ENCODE measurements at regions not wholly inside any gene's neighbourhood (a gene's known extent, or its start where the extent isn't known, plus 50 kb on each side); places are given as distances from the start of the nearest gene placed in this dataset.
"Not testable (repeated sequence)": the region's sequence is repeated elsewhere in the genome, so short reads cannot be mapped to it uniquely, and the experiment has no call there.

DNA sequence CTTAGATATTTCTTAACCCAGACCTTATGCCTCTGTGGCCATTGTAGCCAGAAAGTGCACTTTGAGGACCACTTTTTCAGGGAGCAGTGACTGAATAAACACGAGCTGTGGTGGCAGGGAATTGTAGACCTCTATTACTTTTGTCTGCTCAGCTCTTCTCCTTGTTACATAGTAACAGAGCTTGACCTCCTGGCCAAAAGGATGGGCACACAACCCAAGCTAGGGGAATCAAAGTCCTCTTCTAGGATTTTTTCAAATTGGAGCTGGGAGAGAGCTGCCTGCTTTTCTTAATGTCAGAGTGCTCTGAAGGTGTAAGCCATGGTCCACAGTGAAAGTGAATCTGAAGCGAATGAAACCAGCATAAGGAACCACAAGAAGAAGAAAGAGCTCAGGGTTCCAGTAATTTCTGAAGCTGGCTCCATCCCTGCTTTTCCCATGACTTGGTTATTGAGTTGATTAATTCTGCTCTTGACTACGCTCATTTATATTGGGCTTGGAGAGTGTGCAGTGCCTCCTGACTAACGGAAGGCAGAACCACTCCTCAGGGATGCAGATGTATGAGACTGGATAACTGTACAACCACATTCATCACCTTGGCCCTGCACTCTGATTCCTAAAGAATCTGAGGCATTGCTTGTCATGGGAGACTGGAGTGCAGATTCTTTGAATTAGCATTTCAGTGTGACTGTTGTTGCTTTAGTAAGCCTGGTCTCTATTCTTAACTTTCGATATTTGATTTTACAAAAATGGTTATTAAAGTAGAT, 60.9 kb downstream of the TLNRD1 start (continued):
- TF ChIP-seq, protein P1, sequence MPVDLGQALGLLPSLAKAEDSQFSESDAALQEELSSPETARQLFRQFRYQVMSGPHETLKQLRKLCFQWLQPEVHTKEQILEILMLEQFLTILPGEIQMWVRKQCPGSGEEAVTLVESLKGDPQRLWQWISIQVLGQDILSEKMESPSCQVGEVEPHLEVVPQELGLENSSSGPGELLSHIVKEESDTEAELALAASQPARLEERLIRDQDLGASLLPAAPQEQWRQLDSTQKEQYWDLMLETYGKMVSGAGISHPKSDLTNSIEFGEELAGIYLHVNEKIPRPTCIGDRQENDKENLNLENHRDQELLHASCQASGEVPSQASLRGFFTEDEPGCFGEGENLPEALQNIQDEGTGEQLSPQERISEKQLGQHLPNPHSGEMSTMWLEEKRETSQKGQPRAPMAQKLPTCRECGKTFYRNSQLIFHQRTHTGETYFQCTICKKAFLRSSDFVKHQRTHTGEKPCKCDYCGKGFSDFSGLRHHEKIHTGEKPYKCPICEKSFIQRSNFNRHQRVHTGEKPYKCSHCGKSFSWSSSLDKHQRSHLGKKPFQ (tag by site-specific recombination; IDR thresholded peaks at IDR 0.05) = no peak

DNA sequence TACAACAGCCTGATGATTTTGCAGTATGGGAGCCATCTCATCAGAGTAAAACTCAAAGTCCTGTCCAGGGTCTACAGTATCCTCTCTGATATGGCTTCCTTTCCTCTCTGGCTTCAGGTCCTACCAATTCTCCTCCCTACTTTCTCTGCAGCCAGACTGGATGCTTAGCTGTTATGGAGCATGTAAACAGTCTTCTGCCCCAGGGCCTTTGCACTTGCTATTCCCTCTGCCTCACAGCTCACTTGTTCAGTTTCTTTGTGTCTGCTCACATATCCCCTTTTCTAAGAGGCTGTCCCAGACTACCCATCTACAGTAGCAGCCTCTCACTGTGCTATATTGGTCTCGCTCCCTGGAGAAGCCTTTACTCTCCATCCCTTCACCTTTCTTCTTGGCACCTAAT, 62.2 kb downstream of the TLNRD1 start:
- no peaks in the 10 kb centered on the region for H3K9me3 ChIP-seq (ENCODE audit: control insufficient read depth, insufficient read depth, low read depth, low read length)
- no peak overlapping the region for H3K4me3 ChIP-seq (ENCODE audit: low read depth, low read length)
- H3K36me3 ChIP-seq (ENCODE audit: control insufficient read depth in 2 of 2, insufficient read depth in 1 of 2, low read length in 2 of 2) = no peaks in the 10 kb centered on the region
- ChIA-PET POLR2A (no interaction called here), CTCF (interaction anchor here (1.9 kb wide), 1 partner anchor 10 kb away, joined by 4 read pairs; no protein-coding TSS in a partner anchor)
- TF ChIP-seq ZNF623 (tag by site-specific recombination; IDR thresholded peaks at IDR 0.05) (peak; percentile 87), ZNF600 (tag by site-specific recombination; IDR thresholded peaks at IDR 0.05) (no peak), ZNF23 (tag by site-specific recombination; IDR thresholded peaks at IDR 0.05; ENCODE audit: borderline replicate concordance) (no peak), ZNF121 (tag by site-specific recombination; IDR thresholded peaks at IDR 0.05) (no peak)
- TF ChIP-seq, protein P2, sequence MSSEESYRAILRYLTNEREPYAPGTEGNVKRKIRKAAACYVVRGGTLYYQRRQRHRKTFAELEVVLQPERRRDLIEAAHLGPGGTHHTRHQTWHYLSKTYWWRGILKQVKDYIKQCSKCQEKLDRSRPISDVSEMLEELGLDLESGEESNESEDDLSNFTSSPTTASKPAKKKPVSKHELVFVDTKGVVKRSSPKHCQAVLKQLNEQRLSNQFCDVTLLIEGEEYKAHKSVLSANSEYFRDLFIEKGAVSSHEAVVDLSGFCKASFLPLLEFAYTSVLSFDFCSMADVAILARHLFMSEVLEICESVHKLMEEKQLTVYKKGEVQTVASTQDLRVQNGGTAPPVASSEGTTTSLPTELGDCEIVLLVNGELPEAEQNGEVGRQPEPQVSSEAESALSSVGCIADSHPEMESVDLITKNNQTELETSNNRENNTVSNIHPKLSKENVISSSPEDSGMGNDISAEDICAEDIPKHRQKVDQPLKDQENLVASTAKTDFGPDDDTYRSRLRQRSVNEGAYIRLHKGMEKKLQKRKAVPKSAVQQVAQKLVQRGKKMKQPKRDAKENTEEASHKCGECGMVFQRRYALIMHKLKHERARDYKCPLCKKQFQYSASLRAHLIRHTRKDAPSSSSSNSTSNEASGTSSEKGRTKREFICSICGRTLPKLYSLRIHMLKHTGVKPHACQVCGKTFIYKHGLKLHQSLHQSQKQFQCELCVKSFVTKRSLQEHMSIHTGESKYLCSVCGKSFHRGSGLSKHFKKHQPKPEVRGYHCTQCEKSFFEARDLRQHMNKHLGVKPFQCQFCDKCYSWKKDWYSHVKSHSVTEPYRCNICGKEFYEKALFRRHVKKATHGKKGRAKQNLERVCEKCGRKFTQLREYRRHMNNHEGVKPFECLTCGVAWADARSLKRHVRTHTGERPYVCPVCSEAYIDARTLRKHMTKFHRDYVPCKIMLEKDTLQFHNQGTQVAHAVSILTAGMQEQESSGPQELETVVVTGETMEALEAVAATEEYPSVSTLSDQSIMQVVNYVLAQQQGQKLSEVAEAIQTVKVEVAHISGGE (tag by site-specific recombination; conservative IDR thresholded peaks at IDR 0.05; ENCODE audit: low read depth) = no peak
- no peaks in the 10 kb centered on the region for H3K4me1 ChIP-seq (ENCODE audit: control insufficient read depth, insufficient read depth, low read length)
- H3K27ac ChIP-seq (ENCODE audit: extremely low read depth, low read depth, low read length) = no peak overlapping the region

DNA sequence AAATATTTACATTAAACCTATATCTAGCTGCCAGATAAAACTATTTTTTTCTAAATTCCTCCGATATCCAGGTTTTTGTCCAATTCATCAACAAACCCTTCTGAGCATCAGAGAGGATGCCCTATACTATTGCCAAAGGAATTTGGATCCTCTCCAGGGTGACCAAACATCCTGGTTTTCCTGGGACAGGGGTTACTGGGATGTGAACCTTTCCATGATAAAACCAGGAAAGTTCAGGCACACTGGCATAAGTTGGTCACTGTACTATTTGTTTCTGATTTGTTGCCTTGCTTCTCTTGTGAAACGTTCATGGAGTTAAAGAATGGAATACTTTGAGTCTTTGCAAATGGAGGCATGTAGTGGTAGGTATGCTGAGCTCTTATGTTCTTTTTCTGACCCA, 63.5 kb downstream of the TLNRD1 start:
- Histone ChIP-seq H3K4me1 (ENCODE audit: control insufficient read depth, insufficient read depth, low read length) (no peaks in the 10 kb centered on the region), H3K4me3 (ENCODE audit: low read depth, low read length) (no peak overlapping the region), H3K36me3 (ENCODE audit: control insufficient read depth in 2 of 2, insufficient read depth in 1 of 2, low read length in 2 of 2) (no peaks in the 10 kb centered on the region), H3K27ac (ENCODE audit: extremely low read depth, low read depth, low read length) (no peak overlapping the region), H3K9me3 (ENCODE audit: control insufficient read depth, insufficient read depth, low read depth, low read length) (no peaks in the 10 kb centered on the region)
- POLR2A ChIA-PET = no interaction called here
- TF ChIP-seq SP3 (tag by site-specific recombination; IDR thresholded peaks at IDR 0.05) (no peak), GLI4 (tag by site-specific recombination; IDR thresholded peaks at IDR 0.05) (no peak), ZBTB7A (tag by site-specific recombination; IDR thresholded peaks at IDR 0.05; ENCODE audit: low read depth) (no peak), ZNF48 (tag by site-specific recombination; IDR thresholded peaks at IDR 0.05) (no peak), YY2 (tag by site-specific recombination; IDR thresholded peaks at IDR 0.05) (no peak), ZNF514 (tag by site-specific recombination; IDR thresholded peaks at IDR 0.05) (no peak)
- TF ChIP-seq, protein P3, sequence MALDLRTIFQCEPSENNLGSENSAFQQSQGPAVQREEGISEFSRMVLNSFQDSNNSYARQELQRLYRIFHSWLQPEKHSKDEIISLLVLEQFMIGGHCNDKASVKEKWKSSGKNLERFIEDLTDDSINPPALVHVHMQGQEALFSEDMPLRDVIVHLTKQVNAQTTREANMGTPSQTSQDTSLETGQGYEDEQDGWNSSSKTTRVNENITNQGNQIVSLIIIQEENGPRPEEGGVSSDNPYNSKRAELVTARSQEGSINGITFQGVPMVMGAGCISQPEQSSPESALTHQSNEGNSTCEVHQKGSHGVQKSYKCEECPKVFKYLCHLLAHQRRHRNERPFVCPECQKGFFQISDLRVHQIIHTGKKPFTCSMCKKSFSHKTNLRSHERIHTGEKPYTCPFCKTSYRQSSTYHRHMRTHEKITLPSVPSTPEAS (tag by site-specific recombination; IDR thresholded peaks at IDR 0.05) = no peak
- CTCF ChIA-PET = interaction anchor here (0.7 to 1.3 kb wide), 2 partner anchors 41 to 87 kb away, joined by 3 read pairs; no protein-coding TSS in a partner anchor

DNA sequence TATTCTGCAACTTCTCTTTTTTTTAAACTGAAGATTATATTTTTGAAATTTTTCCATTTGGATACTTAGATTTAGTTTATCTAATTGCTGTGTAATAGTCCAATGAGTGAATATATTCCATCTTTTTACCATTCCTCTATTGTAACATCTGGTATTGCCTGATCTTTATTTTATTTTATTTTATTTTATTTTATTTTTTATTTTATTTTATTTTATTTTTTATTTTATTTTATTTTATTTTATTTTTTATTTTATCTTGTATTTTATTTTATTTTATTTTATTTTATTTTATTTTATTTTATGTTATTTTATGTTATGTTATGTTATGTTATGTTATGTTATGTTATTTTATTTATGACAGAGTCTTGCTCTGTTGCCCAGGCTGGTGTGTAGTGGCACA, 66.5 kb upstream of the CFAP161 start:
- H3K9me3 ChIP-seq (ENCODE audit: control insufficient read depth, insufficient read depth, low read depth, low read length); POLR2A ChIA-PET; H3K4me1 ChIP-seq (ENCODE audit: control insufficient read depth, insufficient read depth, low read length); H3K4me3 ChIP-seq (ENCODE audit: low read depth, low read length); H3K27ac ChIP-seq (ENCODE audit: extremely low read depth, low read depth, low read length); H3K36me3 ChIP-seq (ENCODE audit: control insufficient read depth in 2 of 2, insufficient read depth in 1 of 2, low read length in 2 of 2): not testable (repeated sequence)
- CTCF ChIA-PET = interaction anchor here (1.0 kb wide), 1 partner anchor 199 kb away, joined by 4 read pairs; no protein-coding TSS in a partner anchor

All from HEK293 (cell line).